NB4 (cell line): ENCODE measurements at regions not wholly inside any gene's neighbourhood (a gene's known extent, or its start where the extent isn't known, plus 50 kb on each side); places are given as distances from the start of the nearest gene placed in this dataset.

Experiments
- CTCF ChIP-seq: IDR thresholded peaks from one replicate; pipeline ENCODE4 v1.5.1; 2012; ENCODE audit warnings: low read depth, low read length
- POLR2A ChIP-seq: IDR thresholded peaks from 2 replicates; pipeline ENCODE4 v1.6.1; 2011; ENCODE audit warnings: mild to moderate bottlenecking; ENCODE audit not compliant: insufficient read length; ENCODE audit errors: extremely low read depth
- TF ChIP-seq, protein P1 (sequence below): IDR thresholded peaks from 2 replicates; pipeline ENCODE4 v1.6.1; 2011; ENCODE audit warnings: low read depth, low read length

GRCh38 chr7:69114374-69114773, 483.9 kb upstream of the AUTS2 start:
- TF ChIP-seq CTCF (no peak), POLR2A (no peak)
- TF ChIP-seq, protein P1, sequence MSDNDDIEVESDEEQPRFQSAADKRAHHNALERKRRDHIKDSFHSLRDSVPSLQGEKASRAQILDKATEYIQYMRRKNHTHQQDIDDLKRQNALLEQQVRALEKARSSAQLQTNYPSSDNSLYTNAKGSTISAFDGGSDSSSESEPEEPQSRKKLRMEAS = no peak
